GM18505 (cell line): ENCODE measurements at regions not wholly inside any gene's neighbourhood (a gene's known extent, or its start where the extent isn't known, plus 50 kb on each side); places are given as distances from the start of the nearest gene placed in this dataset.
"Not testable (repeated sequence)": the region's sequence is repeated elsewhere in the genome, so short reads cannot be mapped to it uniquely, and the experiment has no call there.

Source experiments
- ATAC-seq: cut with Tn5 transposase; IDR thresholded peaks from one replicate; pipeline ENCODE4 v1.9.1; 2021; ENCODE audit not compliant: unreplicated experiment

DNA sequence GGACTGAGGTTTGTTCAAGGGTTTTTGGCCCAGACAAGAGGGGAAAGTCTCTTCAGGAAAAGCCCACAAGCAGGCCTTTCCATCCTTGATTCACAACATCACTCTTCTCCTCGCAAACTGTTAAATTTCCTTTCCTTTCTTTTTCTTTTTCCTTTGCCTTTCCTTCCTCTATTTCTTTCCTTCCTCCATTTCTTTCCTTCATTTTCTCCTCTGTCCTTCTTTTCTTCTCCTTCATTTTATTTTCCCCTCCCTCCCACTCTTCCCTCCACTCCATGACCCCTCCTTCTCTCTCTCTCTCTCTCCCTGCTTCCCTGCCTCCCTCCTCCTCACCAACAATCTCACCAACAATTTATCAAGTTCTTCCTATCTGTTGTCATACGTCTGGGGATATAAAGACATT lies 89.1 kb downstream of the FAM72B start:
- not testable (repeated sequence) for ATAC-seq

DNA sequence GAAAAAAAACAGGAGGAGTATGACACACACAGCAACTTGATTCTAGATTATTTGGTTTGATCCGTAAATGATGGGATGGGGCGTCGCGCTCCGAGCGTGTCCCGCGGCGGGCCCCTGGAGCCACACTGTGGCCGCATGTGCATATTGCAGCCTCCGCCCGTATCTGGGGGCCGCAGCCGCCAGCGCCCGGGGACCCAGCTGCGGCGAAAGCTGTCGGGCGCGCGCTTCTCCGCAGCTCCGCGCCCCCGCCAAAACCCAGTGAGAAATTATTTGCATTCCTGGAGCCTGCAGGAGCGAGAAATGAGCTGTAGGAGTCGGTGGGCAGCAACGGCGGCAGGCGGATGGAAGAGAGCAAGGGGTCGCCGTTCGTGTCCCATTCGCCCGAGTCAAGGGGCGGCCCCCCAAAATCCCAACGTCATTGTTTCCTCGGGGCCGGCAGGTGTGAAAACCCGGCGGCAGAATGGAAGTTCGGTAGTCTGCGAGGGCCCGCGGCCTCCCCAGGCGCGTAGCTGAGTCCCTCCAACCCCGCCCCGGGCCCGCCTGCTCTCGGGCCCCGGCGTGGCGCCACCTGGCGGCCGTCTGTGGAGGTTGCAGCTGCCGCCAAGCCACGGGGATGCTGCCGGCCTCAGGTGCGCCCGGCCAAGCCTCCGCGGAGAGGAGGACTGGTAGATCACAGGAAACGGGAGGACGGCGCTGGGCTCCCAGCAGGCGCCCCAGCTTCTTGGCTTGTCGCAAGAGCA lies 86.8 kb downstream of the FAM72B start:
- peak; percentile 98 for ATAC-seq

DNA sequence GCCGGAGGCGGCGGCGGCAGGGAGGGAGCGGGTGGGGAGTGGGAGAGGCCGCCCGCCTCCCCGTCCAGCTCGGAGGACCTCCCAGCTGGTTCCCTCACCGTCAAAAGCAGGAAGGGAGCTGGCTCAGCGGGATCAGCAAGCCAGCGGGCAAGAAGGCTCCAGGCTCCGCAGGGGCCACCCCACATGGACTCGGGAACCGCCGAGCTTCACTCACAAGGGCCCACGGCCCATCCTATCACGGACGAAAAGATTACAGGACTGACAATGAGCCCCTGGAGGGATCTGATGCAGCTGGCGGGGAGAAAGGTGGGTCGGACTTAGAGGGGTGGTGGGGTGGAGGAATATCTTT lies 86.3 kb downstream of the FAM72B start:
- ATAC-seq = not testable (repeated sequence)

DNA sequence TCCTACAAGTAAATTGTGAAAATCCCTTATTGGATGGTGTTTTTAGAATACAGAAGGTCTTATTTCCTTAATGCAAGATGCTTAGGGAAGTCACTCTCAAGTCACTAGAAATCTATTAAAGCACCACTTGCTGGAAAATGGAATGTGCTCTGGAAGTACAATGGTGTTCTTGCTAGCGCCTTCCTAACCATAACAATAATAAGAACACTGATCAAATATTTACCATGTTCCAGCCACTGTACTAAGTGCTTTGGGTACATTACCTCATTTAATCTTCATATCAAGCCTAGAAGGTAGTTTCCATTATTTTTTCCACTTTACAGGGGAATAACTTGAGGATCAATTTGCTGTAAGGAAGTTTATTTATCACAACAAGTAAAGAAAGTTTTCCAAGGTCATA lies 75.1 kb downstream of the FAM72B start:
- not testable (repeated sequence) for ATAC-seq

DNA sequence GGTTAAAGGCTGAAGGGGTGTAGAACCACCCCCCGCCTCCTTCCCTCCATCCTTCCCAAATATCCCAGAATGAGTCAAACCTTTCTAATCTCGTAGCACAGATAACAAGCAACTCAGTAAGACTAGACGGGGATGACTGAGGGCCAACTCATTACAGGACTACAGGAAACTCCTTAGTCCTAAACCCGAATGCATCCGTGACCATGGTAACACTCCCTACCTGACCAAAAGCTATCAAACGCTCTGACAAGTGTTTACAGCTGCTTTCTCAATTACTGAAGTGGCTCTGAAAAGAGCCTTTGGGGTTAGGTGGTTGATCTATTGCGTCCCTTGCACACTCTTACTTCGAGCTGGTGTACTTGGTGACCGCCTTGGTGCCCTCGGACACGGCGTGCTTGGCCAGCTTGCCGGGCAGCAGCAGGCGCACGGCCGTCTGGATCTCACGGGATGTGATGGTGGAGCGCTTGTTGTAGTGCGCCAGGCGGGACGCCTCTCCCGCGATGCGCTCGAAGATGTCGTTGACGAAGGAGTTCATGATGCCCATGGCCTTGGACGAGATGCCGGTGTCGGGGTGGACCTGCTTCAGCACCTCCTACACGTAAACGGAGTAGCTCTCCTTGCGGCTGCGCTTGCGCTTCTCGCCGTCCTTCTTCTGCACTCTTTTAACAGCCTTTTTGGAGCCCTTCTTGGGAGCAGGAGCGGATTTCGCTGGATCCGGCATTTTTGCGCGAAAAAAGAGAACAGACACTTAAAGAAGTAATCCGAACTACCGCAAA lies 67.4 kb downstream of the FAM72B start:
- not testable (repeated sequence) for ATAC-seq

DNA sequence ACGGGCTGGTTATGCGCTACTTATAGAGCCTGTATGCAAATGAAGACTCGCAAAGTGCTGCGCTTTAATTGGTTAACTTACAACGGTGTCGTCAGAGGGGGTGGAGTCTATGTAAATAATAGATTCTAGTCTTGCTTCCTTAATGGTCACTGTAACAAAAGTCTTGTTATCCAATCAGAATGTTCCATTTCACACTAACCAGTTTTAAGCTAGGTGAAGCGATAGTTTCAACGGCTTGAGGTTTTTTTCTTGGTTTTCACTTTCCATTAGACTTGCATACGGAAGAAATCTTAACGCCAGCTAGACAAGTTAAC lies 66.9 kb downstream of the FAM72B start:
- ATAC-seq = not testable (repeated sequence)

DNA sequence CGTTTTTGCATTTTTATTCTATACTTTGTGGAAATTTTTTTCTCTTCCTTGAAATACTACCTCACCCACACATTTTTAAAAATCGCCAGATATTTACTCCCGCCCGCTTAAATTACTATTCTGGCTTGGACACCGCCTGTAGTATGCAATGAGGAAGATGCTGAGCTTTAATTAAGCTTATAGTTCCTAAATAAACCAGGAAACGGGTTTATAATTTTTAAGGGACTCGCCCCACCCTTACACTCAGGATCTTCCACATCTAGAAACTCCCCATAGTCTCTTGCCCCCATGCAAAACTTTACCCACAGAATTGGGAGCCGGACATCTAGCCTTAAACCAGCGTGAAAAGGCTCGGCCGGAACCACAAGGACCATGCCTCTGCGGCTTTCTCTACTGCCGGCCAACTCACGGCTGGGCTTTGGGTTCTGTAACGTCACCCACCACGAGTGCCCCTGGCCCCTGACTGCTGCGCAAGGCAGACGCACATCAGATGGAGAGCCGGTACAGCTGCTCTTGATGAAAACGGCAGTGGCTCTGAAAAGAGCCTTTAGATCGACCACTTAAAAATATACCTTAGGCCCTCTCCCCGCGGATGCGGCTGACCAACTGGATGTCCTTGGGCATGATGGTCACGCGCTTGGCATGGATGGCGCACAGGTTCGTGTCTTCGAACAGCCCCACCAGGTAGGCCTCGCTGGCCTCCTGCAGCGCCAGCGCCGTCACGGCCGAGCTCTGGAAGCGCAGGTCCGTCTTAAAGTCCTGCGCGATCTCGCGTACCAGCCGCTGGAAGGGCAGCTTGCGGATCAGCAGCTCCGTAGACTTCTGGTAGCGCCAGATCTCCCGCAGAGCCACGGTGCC lies 66.3 kb downstream of the FAM72B start:
- not testable (repeated sequence) for ATAC-seq
